A673 (cell line): ENCODE measurements at regions not wholly inside any gene's neighbourhood (a gene's known extent, or its start where the extent isn't known, plus 50 kb on each side); places are given as distances from the start of the nearest gene placed in this dataset.

Experiments used
- BruUV-seq: library from RNA; stranded (reverse); fragments of 400-500 nt; replicated peaks from 2 replicates; lab custom pipeline; 2021; lab: Mats Ljungman, UMichigan
- CTCF ChIA-PET: fragments of 300-600 bp; sonication (Branson Sonifier 250); formaldehyde crosslinking; loops from one replicate; lab custom pipeline; 2022; ENCODE audit warnings: antibody characterized with exemption; lab: Charles Lee
- POLR2A ChIA-PET: fragments of 300-600 bp; sonication (Branson Sonifier 250); formaldehyde crosslinking; loops from one replicate; lab custom pipeline; 2022; ENCODE audit warnings: antibody characterized with exemption; ENCODE audit not compliant: low non-redundant PET; lab: Charles Lee
- DNase-seq: peaks from one replicate; pipeline ENCODE4 v3.0.0-alpha.2; 2015; ENCODE audit warnings: low spot score
- H3K27ac ChIP-seq: fragments of 200-600 bp; sonication (generic); 2 replicates; pipeline ENCODE4 v1.5.1; 2016; ENCODE audit warnings: mixed run types, low read depth, mild to moderate bottlenecking, mixed read lengths, antibody characterized with exemption, low read length; ENCODE audit not compliant: poor library complexity, severe bottlenecking
- H3K27me3 ChIP-seq: fragments of 200-600 bp; sonication (generic); replicated peaks from 2 replicates; pipeline ENCODE4 v1.6.1; 2017; ENCODE audit warnings: mixed run types, low read depth, mild to moderate bottlenecking, mixed read lengths, antibody characterized with exemption, low read length; ENCODE audit not compliant: insufficient read depth, poor library complexity
- H3K36me3 ChIP-seq: fragments of 200-600 bp; sonication (generic); 2 replicates; pipeline ENCODE4 v1.6.1; 2016; ENCODE audit warnings: mixed run types, mild to moderate bottlenecking, mixed read lengths, antibody characterized with exemption, low read length; ENCODE audit not compliant: insufficient read depth, poor library complexity, severe bottlenecking
- H3K4me1 ChIP-seq: fragments of 200-600 bp; sonication (generic); 2 replicates; pipeline ENCODE4 v1.6.1; 2017; ENCODE audit warnings: mixed run types, mild to moderate bottlenecking, mixed read lengths, antibody characterized with exemption, low read length; ENCODE audit not compliant: insufficient read depth, poor library complexity, severe bottlenecking
- H3K4me3 ChIP-seq: fragments of 200-600 bp; sonication (generic); 2 replicates; pipeline ENCODE4 v1.5.1; 2016; ENCODE audit warnings: low read depth, mixed run types, mild to moderate bottlenecking, mixed read lengths, low read length; ENCODE audit not compliant: poor library complexity, severe bottlenecking
- H3K9me3 ChIP-seq: fragments of 200-600 bp; sonication (generic); 2 replicates; pipeline ENCODE4 v1.6.1; 2016; ENCODE audit warnings: mixed run types, low read depth, mild to moderate bottlenecking, mixed read lengths, antibody characterized with exemption, low read length; ENCODE audit not compliant: poor library complexity, severe bottlenecking
- EZH2 ChIP-seq: fragments of 200-600 bp; sonication (generic); IDR thresholded peaks from 2 replicates; pipeline ENCODE4 v1.6.1; 2017; ENCODE audit warnings: borderline replicate concordance, low read depth, mild to moderate bottlenecking, mixed read lengths, antibody characterized with exemption, low read length; ENCODE audit not compliant: poor library complexity, severe bottlenecking
- intact Hi-C: fragments of 100-400 bp; cut with micrococcal nuclease; formaldehyde crosslinking; loops from one replicate; pipeline ENCODE4 v1.10.0; 2022; ENCODE audit not compliant: unreplicated experiment
- TF ChIP-seq, protein P1 (sequence below): fragments of 300-800, 200-600 bp; sonication (generic); conservative IDR thresholded peaks from 2 replicates; pipeline ENCODE4 v1.5.1; 2017; ENCODE audit warnings: low read depth, mild to moderate bottlenecking, antibody characterized with exemption, low read length, moderate library complexity, mixed read lengths

DNA sequence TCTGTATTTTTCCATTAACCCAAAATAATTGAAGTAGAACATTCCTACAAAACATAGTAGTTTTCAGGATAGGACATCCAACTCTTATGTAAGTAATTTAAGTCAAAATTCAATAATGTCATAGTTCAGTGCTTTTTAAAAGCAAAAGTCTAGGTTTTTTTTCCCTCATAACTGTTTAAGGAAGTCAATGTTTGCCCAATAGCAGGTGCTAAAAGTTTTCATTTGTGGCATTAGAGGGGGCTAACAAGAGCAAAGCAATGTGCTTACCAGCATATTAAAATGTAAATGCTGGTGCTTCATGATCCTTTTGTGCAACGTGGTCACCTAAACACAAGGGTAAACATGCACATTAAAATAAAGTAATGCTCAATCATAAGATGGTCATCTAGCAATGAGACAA is 155.2 kb upstream of the PPP1R2C start:
- no peak for DNase-seq
- H3K27ac ChIP-seq: no peak overlapping the region
- ChIA-PET POLR2A (no interaction called here), CTCF (no interaction called here)
- no peaks in the 10 kb centered on the region for H3K9me3 ChIP-seq
- no peaks in the 10 kb centered on the region for H3K36me3 ChIP-seq
- no peak for TF ChIP-seq EZH2
- TF ChIP-seq, protein P1, sequence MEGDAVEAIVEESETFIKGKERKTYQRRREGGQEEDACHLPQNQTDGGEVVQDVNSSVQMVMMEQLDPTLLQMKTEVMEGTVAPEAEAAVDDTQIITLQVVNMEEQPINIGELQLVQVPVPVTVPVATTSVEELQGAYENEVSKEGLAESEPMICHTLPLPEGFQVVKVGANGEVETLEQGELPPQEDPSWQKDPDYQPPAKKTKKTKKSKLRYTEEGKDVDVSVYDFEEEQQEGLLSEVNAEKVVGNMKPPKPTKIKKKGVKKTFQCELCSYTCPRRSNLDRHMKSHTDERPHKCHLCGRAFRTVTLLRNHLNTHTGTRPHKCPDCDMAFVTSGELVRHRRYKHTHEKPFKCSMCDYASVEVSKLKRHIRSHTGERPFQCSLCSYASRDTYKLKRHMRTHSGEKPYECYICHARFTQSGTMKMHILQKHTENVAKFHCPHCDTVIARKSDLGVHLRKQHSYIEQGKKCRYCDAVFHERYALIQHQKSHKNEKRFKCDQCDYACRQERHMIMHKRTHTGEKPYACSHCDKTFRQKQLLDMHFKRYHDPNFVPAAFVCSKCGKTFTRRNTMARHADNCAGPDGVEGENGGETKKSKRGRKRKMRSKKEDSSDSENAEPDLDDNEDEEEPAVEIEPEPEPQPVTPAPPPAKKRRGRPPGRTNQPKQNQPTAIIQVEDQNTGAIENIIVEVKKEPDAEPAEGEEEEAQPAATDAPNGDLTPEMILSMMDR: no peak
- intact Hi-C loops: no loop called here
- BruUV-seq: no TSS peak
- H3K4me3 ChIP-seq: no peak overlapping the region
- no peaks in the 10 kb centered on the region for H3K27me3 ChIP-seq
- no peaks in the 10 kb centered on the region for H3K4me1 ChIP-seq

DNA sequence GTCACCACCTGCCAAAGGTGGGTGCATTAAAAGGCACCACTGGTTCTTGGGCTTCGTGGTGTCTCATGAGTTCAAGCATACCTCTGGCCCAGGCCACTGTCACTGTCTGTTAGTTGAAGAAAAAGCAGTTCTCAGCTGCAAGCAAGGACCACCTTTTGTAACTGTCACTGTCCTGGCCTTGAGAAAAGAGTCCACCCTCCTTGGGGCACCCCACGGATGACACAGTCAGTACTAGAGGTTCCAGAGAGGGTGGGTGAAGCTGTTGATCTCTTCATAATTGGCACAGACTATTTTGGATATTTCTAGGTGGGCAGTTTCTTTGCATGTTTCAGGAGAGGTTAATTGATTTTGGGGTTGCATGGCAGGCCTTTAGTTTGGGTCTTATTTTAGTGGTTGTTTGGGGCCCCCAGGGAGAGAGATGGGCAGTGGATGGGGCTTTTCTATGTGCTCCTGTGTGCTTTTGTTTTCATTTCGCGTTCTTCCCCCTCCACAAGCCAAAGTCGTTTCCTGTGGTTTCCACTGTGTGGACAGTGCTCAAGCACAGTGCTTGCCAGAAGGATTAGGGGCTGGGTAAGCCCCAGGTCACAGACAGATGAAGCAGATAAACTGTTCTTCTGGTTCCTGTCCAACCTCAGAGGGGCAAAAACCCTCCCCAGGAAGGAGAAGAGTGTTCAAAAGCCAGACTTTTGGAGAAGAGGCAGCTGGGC is 156.2 kb upstream of the PPP1R2C start:
- no peaks in the 10 kb centered on the region for H3K27me3 ChIP-seq
- DNase-seq: no peak
- no peak overlapping the region for H3K4me3 ChIP-seq
- no TSS peak for BruUV-seq
- no peaks in the 10 kb centered on the region for H3K9me3 ChIP-seq
- TF ChIP-seq EZH2: no peak
- TF ChIP-seq, protein P1: no peak
- H3K27ac ChIP-seq: no peak overlapping the region
- intact Hi-C loops: no loop called here
- H3K4me1 ChIP-seq: no peaks in the 10 kb centered on the region
- ChIA-PET POLR2A (no interaction called here), CTCF (no interaction called here)
- no peaks in the 10 kb centered on the region for H3K36me3 ChIP-seq

DNA sequence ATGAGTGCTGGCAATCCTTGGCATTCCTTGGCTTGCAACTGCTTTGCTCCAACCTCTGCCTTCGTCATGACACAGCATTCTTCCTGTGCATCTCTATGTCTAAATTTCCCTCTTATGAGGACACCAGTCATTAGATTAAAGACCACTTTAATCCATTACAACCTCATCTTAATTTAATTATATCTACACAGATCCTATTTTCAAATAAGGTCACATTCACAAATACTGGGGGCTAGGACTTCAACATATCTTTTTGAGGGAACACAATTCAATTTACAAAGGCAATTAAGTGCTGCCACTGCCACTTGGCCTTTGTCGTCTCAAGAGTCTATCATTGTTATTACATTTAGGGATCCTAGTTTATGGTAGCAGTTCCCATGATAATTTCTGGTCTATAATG is 163.7 kb upstream of the PPP1R2C start:
- POLR2A ChIA-PET: no interaction called here
- BruUV-seq: no TSS peak
- DNase-seq: no peak
- H3K9me3 ChIP-seq: no peaks in the 10 kb centered on the region
- intact Hi-C loops: no loop called here
- no peak overlapping the region for H3K4me3 ChIP-seq
- no peak overlapping the region for H3K27ac ChIP-seq
- H3K36me3 ChIP-seq: no peaks in the 10 kb centered on the region
- H3K4me1 ChIP-seq: no peaks in the 10 kb centered on the region
- CTCF ChIA-PET: no interaction called here
- TF ChIP-seq EZH2: no peak
- TF ChIP-seq, protein P1: no peak
- H3K27me3 ChIP-seq: no peaks in the 10 kb centered on the region
